ENCODE measurements at regions not wholly inside any gene's neighbourhood (a gene's known extent, or its start where the extent isn't known, plus 50 kb on each side); places are given as distances from the start of the nearest gene placed in this dataset.

GRCh38 chr3:76293856-76294255, 508.5 kb upstream of the ZNF717 start:
- TF ChIP-seq CTCF (conservative IDR thresholded peaks at IDR 0.05; ENCODE audit: low read length) (no peak), EZH2phosphoT487 (IDR thresholded peaks at IDR 0.05; ENCODE audit: borderline replicate concordance, low read depth, low read length) (no peak)
